ENCODE measurements at regions not wholly inside any gene's neighbourhood (a gene's known extent, or its start where the extent isn't known, plus 50 kb on each side); places are given as distances from the start of the nearest gene placed in this dataset.

GRCh38 chr19:34308381-34309367 is 54.3 kb downstream of the GARRE1 start:
- no peak for TF ChIP-seq CTCF (IDR thresholded peaks at IDR 0.05 in 2 of 3, conservative IDR thresholded peaks at IDR 0.05 in 1 of 3; ENCODE audit: borderline replicate concordance in 1 of 3, insufficient read depth in 1 of 3, low read depth in 2 of 3, low read length in 2 of 3)
- TF ChIP-seq SP1 (IDR thresholded peaks at IDR 0.05; ENCODE audit: low read depth): no peak
- no peak for TF ChIP-seq EGR1 (IDR thresholded peaks at IDR 0.05; ENCODE audit: low read depth)
- no peak for TF ChIP-seq EZH2phosphoT487 (IDR thresholded peaks at IDR 0.05; ENCODE audit: borderline replicate concordance)
- no peak for TF ChIP-seq SIN3A (IDR thresholded peaks at IDR 0.05; ENCODE audit: low read depth)
- no peak for TF ChIP-seq POLR2A (IDR thresholded peaks at IDR 0.05; ENCODE audit: borderline replicate concordance, extremely low read depth, insufficient read depth, insufficient read length)
- TF ChIP-seq POLR2AphosphoS5 (IDR thresholded peaks at IDR 0.05; ENCODE audit: low read depth, low read length): no peak
- no peak for TF ChIP-seq EZH2 (IDR thresholded peaks at IDR 0.05)
- no peak for TF ChIP-seq TCF7L2 (IDR thresholded peaks at IDR 0.05; ENCODE audit: borderline replicate concordance, extremely low read depth, insufficient read depth, insufficient read length)
- no peak for TF ChIP-seq FOSL1 (IDR thresholded peaks at IDR 0.05; ENCODE audit: low read depth)
- TF ChIP-seq ZNF274 (IDR thresholded peaks at IDR 0.05; ENCODE audit: low read depth, low read length): no peak
- no peak for TF ChIP-seq ELF1 (IDR thresholded peaks at IDR 0.05; ENCODE audit: borderline replicate concordance, low read depth)
- TF ChIP-seq RAD21 (IDR thresholded peaks at IDR 0.05; ENCODE audit: low read depth): no peak

Measured in HCT116 (cell line).